ENCODE measurements at regions not wholly inside any gene's neighbourhood (a gene's known extent, or its start where the extent isn't known, plus 50 kb on each side); places are given as distances from the start of the nearest gene placed in this dataset.

DNA sequence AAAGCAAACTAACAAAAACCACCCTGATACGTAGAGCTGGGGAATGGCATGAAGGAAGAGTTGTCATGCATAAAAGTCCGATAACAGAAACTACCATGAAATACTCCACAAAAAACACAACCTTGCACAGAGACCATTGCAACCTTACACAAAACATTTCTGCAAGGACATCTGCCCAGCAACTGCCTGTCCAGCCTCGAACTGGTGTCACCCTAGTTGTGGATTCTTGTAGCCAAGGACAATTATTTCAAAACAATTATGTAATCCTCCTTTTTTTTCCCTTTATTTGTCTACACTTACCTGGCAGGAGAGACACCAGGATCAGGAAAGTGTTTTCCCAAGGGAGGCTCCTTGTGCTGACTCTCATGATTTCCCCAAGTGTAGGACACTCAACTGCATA lies 232.5 kb upstream of the SYNDIG1 start:
- no peak for DNase-seq
- no peak overlapping the region for H3K27ac ChIP-seq (ENCODE audit: low read length)
- Mint-ChIP-seq H3K27ac (no peak overlapping the region), H3K4me3 (no peak overlapping the region), H3K4me1 (no peaks in the 10 kb centered on the region), H3K27me3 (ENCODE audit: low read depth in 2 of 2) (peaks cover 20 to 37% of the 10 kb centered on the region in 2 donors), H3K36me3 (no peaks in the 10 kb centered on the region), H3K9me3 (no peaks in the 10 kb centered on the region)
- 62% methylated on average over 1 of the region's 3 CpGs for WGBS (ENCODE audit: insufficient coverage)
- TF ChIP-seq, protein P1, sequence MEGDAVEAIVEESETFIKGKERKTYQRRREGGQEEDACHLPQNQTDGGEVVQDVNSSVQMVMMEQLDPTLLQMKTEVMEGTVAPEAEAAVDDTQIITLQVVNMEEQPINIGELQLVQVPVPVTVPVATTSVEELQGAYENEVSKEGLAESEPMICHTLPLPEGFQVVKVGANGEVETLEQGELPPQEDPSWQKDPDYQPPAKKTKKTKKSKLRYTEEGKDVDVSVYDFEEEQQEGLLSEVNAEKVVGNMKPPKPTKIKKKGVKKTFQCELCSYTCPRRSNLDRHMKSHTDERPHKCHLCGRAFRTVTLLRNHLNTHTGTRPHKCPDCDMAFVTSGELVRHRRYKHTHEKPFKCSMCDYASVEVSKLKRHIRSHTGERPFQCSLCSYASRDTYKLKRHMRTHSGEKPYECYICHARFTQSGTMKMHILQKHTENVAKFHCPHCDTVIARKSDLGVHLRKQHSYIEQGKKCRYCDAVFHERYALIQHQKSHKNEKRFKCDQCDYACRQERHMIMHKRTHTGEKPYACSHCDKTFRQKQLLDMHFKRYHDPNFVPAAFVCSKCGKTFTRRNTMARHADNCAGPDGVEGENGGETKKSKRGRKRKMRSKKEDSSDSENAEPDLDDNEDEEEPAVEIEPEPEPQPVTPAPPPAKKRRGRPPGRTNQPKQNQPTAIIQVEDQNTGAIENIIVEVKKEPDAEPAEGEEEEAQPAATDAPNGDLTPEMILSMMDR (IDR thresholded peaks at IDR 0.05) = no peak
- H3K4me3 ChIP-seq (ENCODE audit: low read length) = no peak overlapping the region
- H3K27me3 ChIP-seq (ENCODE audit: control insufficient read depth, insufficient read depth, low read length) = no peaks in the 10 kb centered on the region
- intact Hi-C loops (cut with micrococcal nuclease) = no loop called here
- H3K4me1 ChIP-seq (ENCODE audit: control insufficient read depth, insufficient read depth, low read length) = no peaks in the 10 kb centered on the region
- H3K36me3 ChIP-seq (ENCODE audit: control insufficient read depth, insufficient read depth, low read length) = no peaks in the 10 kb centered on the region
- H3K9me3 ChIP-seq (ENCODE audit: control insufficient read depth, insufficient read depth, low read length) = no peaks in the 10 kb centered on the region
- no peak for ATAC-seq

DNA sequence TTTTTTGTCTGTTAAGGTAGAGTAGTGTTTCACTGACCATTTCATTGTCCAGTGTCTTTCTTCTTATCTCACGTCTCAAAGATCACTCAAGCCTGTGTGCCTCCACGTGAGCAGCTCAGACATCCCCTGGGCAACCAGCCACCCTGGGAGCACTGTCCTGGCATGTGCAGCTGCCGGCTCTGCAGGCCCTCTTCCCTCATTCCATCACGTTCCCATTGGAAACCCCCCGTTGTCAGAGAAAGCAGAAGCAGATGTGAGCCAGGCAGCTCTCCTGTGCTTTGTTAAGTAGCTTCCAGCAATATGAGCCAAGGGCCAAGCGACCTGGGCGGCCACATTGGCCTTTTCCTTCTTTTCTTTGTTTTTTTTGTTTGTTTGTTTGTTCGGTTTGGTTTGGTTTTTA lies 233.2 kb upstream of the SYNDIG1 start:
- intact Hi-C loops (cut with micrococcal nuclease) = no loop called here
- H3K9me3 Mint-ChIP-seq = no peaks in the 10 kb centered on the region

DNA sequence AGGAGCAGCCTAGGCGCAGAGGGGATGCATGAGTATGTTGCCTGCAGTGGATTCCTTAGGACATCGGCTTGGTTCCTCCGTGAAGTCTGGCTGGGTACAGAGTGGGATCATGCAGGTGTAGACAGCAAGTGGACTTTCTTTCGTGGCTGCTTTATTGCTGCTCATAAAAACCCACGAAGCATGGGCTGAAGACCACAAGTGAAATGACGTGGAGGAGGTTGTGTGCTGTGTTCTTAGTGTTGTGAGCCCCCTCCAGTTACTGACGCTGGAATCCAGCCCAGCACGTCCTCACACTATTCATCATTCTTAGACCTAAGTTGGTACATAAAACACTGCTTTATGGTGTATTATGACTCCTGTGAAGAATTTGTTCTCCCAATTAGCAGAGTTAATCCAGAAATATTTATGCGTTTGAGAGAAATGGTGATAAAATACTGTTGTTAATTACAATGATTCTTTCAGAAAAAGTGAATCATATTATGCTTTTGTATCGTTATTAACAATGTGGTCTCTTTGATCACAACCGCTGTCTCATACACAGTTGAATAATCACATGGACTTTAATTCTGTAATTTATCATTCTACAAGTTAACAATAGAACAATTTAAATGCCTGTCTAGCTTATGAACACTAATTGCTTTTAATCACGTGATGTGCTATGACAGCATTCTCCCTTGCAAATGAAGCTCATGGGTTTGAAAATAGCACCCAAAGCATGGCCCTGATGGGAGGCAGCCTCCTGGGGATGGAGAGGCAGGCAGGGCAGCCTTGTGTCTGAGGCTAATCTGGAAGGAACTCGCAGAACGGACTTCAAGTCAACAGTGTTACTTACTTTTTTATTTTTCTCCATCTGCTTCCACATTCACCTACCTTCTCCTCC lies 233.9 kb upstream of the SYNDIG1 start:
- H3K27ac ChIP-seq (ENCODE audit: low read length) = no peak overlapping the region
- H3K9me3 ChIP-seq (ENCODE audit: control insufficient read depth, insufficient read depth, low read length) = no peaks in the 10 kb centered on the region
- H3K4me3 ChIP-seq (ENCODE audit: low read length) = no peak overlapping the region
- 79% methylated on average over 13 of the region's 14 CpGs for WGBS (ENCODE audit: insufficient coverage)
- H3K4me3 Mint-ChIP-seq = no peak overlapping the region
- no peaks in the 10 kb centered on the region for H3K4me1 Mint-ChIP-seq
- H3K27ac Mint-ChIP-seq = no peak overlapping the region
- TF ChIP-seq, protein P1 (IDR thresholded peaks at IDR 0.05) = no peak
- H3K27me3 ChIP-seq (ENCODE audit: control insufficient read depth, insufficient read depth, low read length) = no peaks in the 10 kb centered on the region
- no peaks in the 10 kb centered on the region for H3K36me3 Mint-ChIP-seq
- intact Hi-C loops (cut with micrococcal nuclease) = no loop called here
- ATAC-seq (no peak), DNase-seq (no peak)
- H3K4me1 ChIP-seq (ENCODE audit: control insufficient read depth, insufficient read depth, low read length) = no peaks in the 10 kb centered on the region
- H3K36me3 ChIP-seq (ENCODE audit: control insufficient read depth, insufficient read depth, low read length) = no peaks in the 10 kb centered on the region
- H3K27me3 Mint-ChIP-seq (ENCODE audit: low read depth in 2 of 2) = peaks cover 23 to 42% of the 10 kb centered on the region in 2 donors
- no peaks in the 10 kb centered on the region for H3K9me3 Mint-ChIP-seq

More for the DNA sequence above, 233.2 kb upstream of the SYNDIG1 start:
- H3K36me3 Mint-ChIP-seq = no peaks in the 10 kb centered on the region
- ATAC-seq (no peak), DNase-seq (no peak)
- H3K36me3 ChIP-seq (ENCODE audit: control insufficient read depth, insufficient read depth, low read length) = no peaks in the 10 kb centered on the region
- no peaks in the 10 kb centered on the region for H3K27me3 ChIP-seq (ENCODE audit: control insufficient read depth, insufficient read depth, low read length)
- H3K9me3 ChIP-seq (ENCODE audit: control insufficient read depth, insufficient read depth, low read length) = no peaks in the 10 kb centered on the region
- TF ChIP-seq, protein P1 (IDR thresholded peaks at IDR 0.05) = no peak
- H3K27ac Mint-ChIP-seq = no peak overlapping the region
- 91% methylated on average over 7 of the region's 8 CpGs for WGBS (ENCODE audit: insufficient coverage)
- peaks cover 20 to 37% of the 10 kb centered on the region in 2 donors for H3K27me3 Mint-ChIP-seq (ENCODE audit: low read depth in 2 of 2)
- H3K27ac ChIP-seq (ENCODE audit: low read length) = no peak overlapping the region
- no peak overlapping the region for H3K4me3 Mint-ChIP-seq
- H3K4me1 ChIP-seq (ENCODE audit: control insufficient read depth, insufficient read depth, low read length) = no peaks in the 10 kb centered on the region
- H3K4me3 ChIP-seq (ENCODE audit: low read length) = no peak overlapping the region
- H3K4me1 Mint-ChIP-seq = no peaks in the 10 kb centered on the region
